Spleen (tissue), 11 donors: ENCODE measurements at regions not wholly inside any gene's neighbourhood (a gene's known extent, or its start where the extent isn't known, plus 50 kb on each side); places are given as distances from the start of the nearest gene placed in this dataset.

Experiments used
- DNase-seq: peaks from one replicate; pipeline ENCODE4 v3.0.0-alpha.2; 2020
- H3K27ac ChIP-seq, 8 donors: fragments of 200-600 bp; sonication (generic) in 7 of 8; 1 replicate in 4 of 8; 2 replicates in 4 of 8; pipeline versions ENCODE4 v1.5.0 to v1.8.0; 2016 to 2021; ENCODE audit warnings: inconsistent platforms in 4 of 8, mild to moderate bottlenecking in 4 of 8, moderate library complexity in 1 of 8
- H3K27me3 ChIP-seq, 7 donors: fragments of 200-600 bp; sonication (generic) in 6 of 7; replicated peaks in 1 of 7; 1 replicate in 4 of 7; 2 replicates in 3 of 7; pipeline versions ENCODE4 v1.5.0 to v1.8.0; 2016 to 2021; ENCODE audit warnings: inconsistent platforms in 3 of 7, mild to moderate bottlenecking in 1 of 7
- H3K36me3 ChIP-seq, 6 donors: fragments of 200-600 bp; sonication (generic) in 5 of 6; 1 replicate in 4 of 6; 2 replicates in 2 of 6; pipeline versions ENCODE4 v1.5.0 to v1.8.0; 2016 to 2021; ENCODE audit warnings: inconsistent platforms in 2 of 6
- H3K4me1 ChIP-seq, 6 donors: fragments of 200-600 bp; sonication (generic) in 5 of 6; 1 replicate in 3 of 6; 2 replicates in 3 of 6; pipeline versions ENCODE4 v1.5.0 to v1.8.0; 2016 to 2021; ENCODE audit warnings: inconsistent platforms in 3 of 6
- H3K4me3 ChIP-seq, 8 donors: fragments of 200-600 bp; sonication (generic) in 7 of 8; 1 replicate in 4 of 8; 2 replicates in 4 of 8; pipeline versions ENCODE4 v1.5.0 to v1.8.0; 2016 to 2021; ENCODE audit warnings: inconsistent platforms in 4 of 8, mild to moderate bottlenecking in 4 of 8, moderate library complexity in 2 of 8
- H3K9me3 ChIP-seq, 8 donors: fragments of 200-600 bp; sonication (generic) in 7 of 8; 1 replicate in 4 of 8; 2 replicates in 4 of 8; pipeline versions ENCODE4 v1.5.0 to v1.8.0; 2016 to 2021; ENCODE audit warnings: inconsistent platforms in 4 of 8
- CTCF ChIP-seq, 11 experiments: fragments of 200-600 bp in 7 of 11; fragments of 450-650 bp in 4 of 11; sonication (generic) in 4 of 11; IDR thresholded peaks in 8 of 11; conservative IDR thresholded peaks in 3 of 11; 1 replicate in 7 of 11; 2 replicates in 4 of 11; pipeline versions ENCODE4 v1.4.0 to v1.8.0; 2016 to 2021; ENCODE audit warnings: antibody characterized with exemption in 11 of 11, inconsistent platforms in 4 of 11, mild to moderate bottlenecking in 1 of 11
- POLR2A ChIP-seq, 3 donors: fragments of 450-650 bp; IDR thresholded peaks; one replicate each; pipeline ENCODE4 v1.5.1; 2017; ENCODE audit warnings: antibody characterized with exemption in 3 of 3, mild to moderate bottlenecking in 1 of 3
- POLR2AphosphoS5 ChIP-seq, 3 donors: sonication (generic); formaldehyde crosslinking; IDR thresholded peaks; one replicate each; pipeline ENCODE4 v1.5.1; 2017; ENCODE audit warnings: antibody characterized with exemption in 3 of 3
- WGBS, 5 donors: extraction: QIAGEN DNeasy Blood & Tissue Kit in 3 of 5; methylation state at CpG; one replicate each; pipeline versions ENCODE4 v1.1.5 to v1.1.7; 2013 to 2018; 5-methylcytosine and 5-hydroxymethylcytosine counted together
- intact Hi-C: fragments of 100-400 bp; cut with DNase I; formaldehyde crosslinking; loops from one replicate; pipeline ENCODE4 v1.15.0; 2023; ENCODE audit warnings: low total_unique reads
- donor health status: healthy with polysubstance abuse.
- donor health status: DM: no; HTN: no; CAD: no; lungs with moderate emphysema.
- donor health status: DM: no; HTN: no; CAD: no.
- donor health status: Bipolar disorder and iron deficiency.
- donor health status: healthy.
- donor health status: DM: no; HTN: no; CAD: no.
- donor health status: DM: yes; HTN: yes; CAD: no.

- Histone ChIP-seq H3K27me3 (no peaks in the 10 kb centered on the region), H3K27ac (no peak overlapping the region), H3K9me3 (no peaks in the 10 kb centered on the region), H3K4me1 (no peaks in the 10 kb centered on the region), H3K4me3 (no peak overlapping the region), H3K36me3 (no peaks in the 10 kb centered on the region)
- no peak for DNase-seq
- TF ChIP-seq POLR2A (IDR thresholded peaks at IDR 0.05) = no peak
- no peak for TF ChIP-seq CTCF (IDR thresholded peaks at IDR 0.05 in 8 of 11, conservative IDR thresholded peaks at IDR 0.05 in 3 of 11)
- no peak for TF ChIP-seq POLR2AphosphoS5 (IDR thresholded peaks at IDR 0.05)
- 85 to 94% (median 92%) methylated on average over 11 to 12 of the region's 12 CpGs for WGBS, 5 donors
- intact Hi-C loops = no loop called here
Observed at GRCh38 chr3:194816748-194817591, 131.3 kb downstream of the FAM43A start.

GRCh38 chr3:194817592-194817930 is 131.9 kb downstream of the FAM43A start:
- no peaks in the 10 kb centered on the region for H3K9me3 ChIP-seq
- no peak for DNase-seq
- TF ChIP-seq CTCF (IDR thresholded peaks at IDR 0.05 in 8 of 11, conservative IDR thresholded peaks at IDR 0.05 in 3 of 11) = no peak
- TF ChIP-seq POLR2A (IDR thresholded peaks at IDR 0.05) = no peak
- TF ChIP-seq POLR2AphosphoS5 (IDR thresholded peaks at IDR 0.05) = no peak
- intact Hi-C loops = no loop called here
- no peak overlapping the region for H3K27ac ChIP-seq
- H3K4me3 ChIP-seq = no peak overlapping the region
- H3K4me1 ChIP-seq = no peaks in the 10 kb centered on the region
- no peaks in the 10 kb centered on the region for H3K27me3 ChIP-seq
- 57 to 80% (median 69%) methylated on average over 4 of the region's 4 CpGs for WGBS, 5 donors
- no peaks in the 10 kb centered on the region for H3K36me3 ChIP-seq

GRCh38 chr3:194817936-194818335 is 132.3 kb downstream of the FAM43A start:
- Histone ChIP-seq H3K27ac (no peak overlapping the region), H3K27me3 (no peaks in the 10 kb centered on the region), H3K4me3 (no peak overlapping the region), H3K9me3 (no peaks in the 10 kb centered on the region), H3K4me1 (no peaks in the 10 kb centered on the region), H3K36me3 (no peaks in the 10 kb centered on the region)
- no peak for DNase-seq
- intact Hi-C loops = no loop called here
- 70 to 86% (median 78%) methylated on average over 6 of the region's 6 CpGs for WGBS, 5 donors
- TF ChIP-seq POLR2A (IDR thresholded peaks at IDR 0.05) = no peak
- TF ChIP-seq POLR2AphosphoS5 (IDR thresholded peaks at IDR 0.05) = no peak
- no peak for TF ChIP-seq CTCF (IDR thresholded peaks at IDR 0.05 in 8 of 11, conservative IDR thresholded peaks at IDR 0.05 in 3 of 11)

GRCh38 chr3:194824100-194824499 is 138.4 kb downstream of the FAM43A start:
- intact Hi-C loops = no loop called here
- H3K27me3 ChIP-seq = no peaks in the 10 kb centered on the region
- no peaks in the 10 kb centered on the region for H3K4me1 ChIP-seq
- 61 to 84% (median 69%) methylated on average over 4 of the region's 4 CpGs for WGBS, 5 donors
- H3K9me3 ChIP-seq = no peaks in the 10 kb centered on the region
- H3K27ac ChIP-seq = no peak overlapping the region
- no peaks in the 10 kb centered on the region for H3K36me3 ChIP-seq
- H3K4me3 ChIP-seq = no peak overlapping the region
- TF ChIP-seq POLR2A (IDR thresholded peaks at IDR 0.05) (no peak), POLR2AphosphoS5 (IDR thresholded peaks at IDR 0.05) (no peak), CTCF (IDR thresholded peaks at IDR 0.05 in 8 of 11, conservative IDR thresholded peaks at IDR 0.05 in 3 of 11) (no peak)
- DNase-seq = no peak
